ENCODE measurements at regions not wholly inside any gene's neighbourhood (a gene's known extent, or its start where the extent isn't known, plus 50 kb on each side); places are given as distances from the start of the nearest gene placed in this dataset.

- no peaks in the 10 kb centered on the region for H3K36me3 ChIP-seq (ENCODE audit: control insufficient read depth in 2 of 3, insufficient read depth in 3 of 3, low read length in 3 of 3)
- DNase-seq (no peak), FAIRE-seq (no peak)
- intact Hi-C loops (cut with DNase I), result no loop called here
- no peak overlapping the region for H3K9ac ChIP-seq (ENCODE audit: low read length in 3 of 3)
- no peak overlapping the region for H3K4me3 ChIP-seq (ENCODE audit: low read length in 3 of 3)
- no peak for TF ChIP-seq CTCF (IDR thresholded peaks at IDR 0.05; ENCODE audit: borderline replicate concordance, extremely low read depth, insufficient read depth)
- H3K27ac ChIP-seq (ENCODE audit: low read depth in 2 of 2, low read length in 2 of 2), result no peak overlapping the region
- no peaks in the 10 kb centered on the region for H3K27me3 ChIP-seq (ENCODE audit: control insufficient read depth, insufficient read depth, low read length)
- H3K9me3 ChIP-seq (ENCODE audit: control insufficient read depth in 2 of 3, insufficient read depth in 1 of 3, low read length in 3 of 3), result no peaks in the 10 kb centered on the region
- H3K4me1 ChIP-seq (ENCODE audit: control insufficient read depth in 2 of 3, insufficient read depth in 2 of 3, low read depth in 1 of 3, low read length in 3 of 3), result no peaks in the 10 kb centered on the region
Observed at GRCh38 chr14:71245659-71246361, 338.6 kb downstream of the PCNX1 start.

- Histone ChIP-seq H3K4me1 (ENCODE audit: control insufficient read depth in 2 of 3, insufficient read depth in 2 of 3, low read depth in 1 of 3, low read length in 3 of 3) (no peaks in the 10 kb centered on the region), H3K9ac (ENCODE audit: low read length in 3 of 3) (no peak overlapping the region), H3K9me3 (ENCODE audit: control insufficient read depth in 2 of 3, insufficient read depth in 1 of 3, low read length in 3 of 3) (no peaks in the 10 kb centered on the region), H3K27ac (ENCODE audit: low read depth in 2 of 2, low read length in 2 of 2) (no peak overlapping the region), H3K27me3 (ENCODE audit: control insufficient read depth, insufficient read depth, low read length) (no peaks in the 10 kb centered on the region), H3K36me3 (ENCODE audit: control insufficient read depth in 2 of 3, insufficient read depth in 3 of 3, low read length in 3 of 3) (no peaks in the 10 kb centered on the region), H3K4me3 (ENCODE audit: low read length in 3 of 3) (no peak overlapping the region)
- DNase-seq (no peak), FAIRE-seq (no peak)
- intact Hi-C loops (cut with DNase I), result no loop called here
- TF ChIP-seq CTCF (IDR thresholded peaks at IDR 0.05; ENCODE audit: borderline replicate concordance, extremely low read depth, insufficient read depth), result no peak
Observed at GRCh38 chr14:71246539-71246938, 339.3 kb downstream of the PCNX1 start.

DNA sequence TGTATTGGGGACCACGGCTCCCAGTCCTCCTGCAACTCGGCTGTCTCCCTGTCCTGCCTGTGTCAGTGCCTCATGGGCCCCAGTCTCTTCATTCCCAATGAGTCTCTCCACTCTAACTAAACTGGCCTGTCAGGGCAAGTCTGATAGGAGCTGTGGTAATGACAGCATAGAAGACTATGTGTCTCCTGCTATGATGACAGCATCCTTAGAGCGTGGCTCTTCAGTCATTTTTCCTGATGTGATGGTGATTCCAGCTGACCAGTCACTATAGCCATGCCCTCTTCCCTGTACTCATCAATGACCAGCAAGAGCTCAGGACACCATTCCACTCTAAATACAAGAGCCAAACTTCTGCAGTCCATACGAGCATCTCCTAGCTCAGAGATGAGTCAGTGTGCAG is 339.8 kb downstream of the PCNX1 start:
- no peak for TF ChIP-seq CTCF (IDR thresholded peaks at IDR 0.05; ENCODE audit: borderline replicate concordance, extremely low read depth, insufficient read depth)

DNA sequence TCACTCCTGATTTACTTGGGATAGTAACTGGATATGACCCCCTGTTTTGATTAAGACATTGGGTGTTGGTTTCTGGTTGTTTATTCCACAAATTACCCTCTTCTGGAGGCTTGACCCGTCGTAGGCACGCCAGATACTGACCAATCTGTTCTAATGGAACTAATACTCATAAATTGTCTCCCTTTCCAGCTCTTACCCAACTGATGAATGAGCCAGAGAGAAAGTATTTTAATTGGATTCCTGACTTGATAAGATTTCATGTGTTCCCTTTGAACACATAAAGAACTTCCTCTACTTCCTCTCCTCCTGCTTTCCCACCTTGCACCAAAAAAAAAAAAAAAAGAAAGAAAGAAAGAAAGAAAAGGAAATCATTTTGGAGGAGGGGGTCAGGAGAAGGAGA is 340.9 kb downstream of the PCNX1 start:
- no peaks in the 10 kb centered on the region for H3K4me1 ChIP-seq (ENCODE audit: control insufficient read depth in 2 of 3, insufficient read depth in 2 of 3, low read depth in 1 of 3, low read length in 3 of 3)
- no peak overlapping the region for H3K27ac ChIP-seq (ENCODE audit: low read depth in 2 of 2, low read length in 2 of 2)
- no peaks in the 10 kb centered on the region for H3K27me3 ChIP-seq (ENCODE audit: control insufficient read depth, insufficient read depth, low read length)
- H3K9me3 ChIP-seq (ENCODE audit: control insufficient read depth in 2 of 3, insufficient read depth in 1 of 3, low read length in 3 of 3), result no peaks in the 10 kb centered on the region
- FAIRE-seq (no peak), DNase-seq (no peak)
- H3K36me3 ChIP-seq (ENCODE audit: control insufficient read depth in 2 of 3, insufficient read depth in 3 of 3, low read length in 3 of 3), result no peaks in the 10 kb centered on the region
- intact Hi-C loops (cut with DNase I), result no loop called here
- H3K4me3 ChIP-seq (ENCODE audit: low read length in 3 of 3), result no peak overlapping the region
- TF ChIP-seq CTCF (IDR thresholded peaks at IDR 0.05; ENCODE audit: borderline replicate concordance, extremely low read depth, insufficient read depth), result no peak
- H3K9ac ChIP-seq (ENCODE audit: low read length in 3 of 3), result no peak overlapping the region

More for the DNA sequence above, 339.8 kb downstream of the PCNX1 start:
- DNase-seq (no peak), FAIRE-seq (no peak)
- H3K4me3 ChIP-seq (ENCODE audit: low read length in 3 of 3), result no peak overlapping the region
- no peaks in the 10 kb centered on the region for H3K4me1 ChIP-seq (ENCODE audit: control insufficient read depth in 2 of 3, insufficient read depth in 2 of 3, low read depth in 1 of 3, low read length in 3 of 3)
- no peaks in the 10 kb centered on the region for H3K9me3 ChIP-seq (ENCODE audit: control insufficient read depth in 2 of 3, insufficient read depth in 1 of 3, low read length in 3 of 3)
- intact Hi-C loops (cut with DNase I), result no loop called here
- no peaks in the 10 kb centered on the region for H3K36me3 ChIP-seq (ENCODE audit: control insufficient read depth in 2 of 3, insufficient read depth in 3 of 3, low read length in 3 of 3)
- H3K27ac ChIP-seq (ENCODE audit: low read depth in 2 of 2, low read length in 2 of 2), result no peak overlapping the region
- H3K27me3 ChIP-seq (ENCODE audit: control insufficient read depth, insufficient read depth, low read length), result no peaks in the 10 kb centered on the region
- no peak overlapping the region for H3K9ac ChIP-seq (ENCODE audit: low read length in 3 of 3)

Measured in kidney (tissue), 13 donors.